ENCODE measurements at regions not wholly inside any gene's neighbourhood (a gene's known extent, or its start where the extent isn't known, plus 50 kb on each side); places are given as distances from the start of the nearest gene placed in this dataset.

GRCh38 chr10:118108194-118109026, 61.7 kb upstream of the RAB11FIP2 start:
- TF ChIP-seq CTCF (IDR thresholded peaks at IDR 0.05; ENCODE audit: low read depth, low read length), result no peak
- H3K4me3 ChIP-seq (ENCODE audit: low read depth, low read length), result no peak overlapping the region

- no peak for TF ChIP-seq CTCF (IDR thresholded peaks at IDR 0.05; ENCODE audit: low read depth, low read length)
- H3K4me3 ChIP-seq (ENCODE audit: low read depth, low read length), result no peak overlapping the region
Measured at GRCh38 chr10:118107541-118107940, 60.8 kb upstream of the RAB11FIP2 start.

GRCh38 chr10:118107040-118107439, 60.3 kb upstream of the RAB11FIP2 start:
- TF ChIP-seq CTCF (IDR thresholded peaks at IDR 0.05; ENCODE audit: low read depth, low read length), result no peak
- no peak overlapping the region for H3K4me3 ChIP-seq (ENCODE audit: low read depth, low read length)

DNA sequence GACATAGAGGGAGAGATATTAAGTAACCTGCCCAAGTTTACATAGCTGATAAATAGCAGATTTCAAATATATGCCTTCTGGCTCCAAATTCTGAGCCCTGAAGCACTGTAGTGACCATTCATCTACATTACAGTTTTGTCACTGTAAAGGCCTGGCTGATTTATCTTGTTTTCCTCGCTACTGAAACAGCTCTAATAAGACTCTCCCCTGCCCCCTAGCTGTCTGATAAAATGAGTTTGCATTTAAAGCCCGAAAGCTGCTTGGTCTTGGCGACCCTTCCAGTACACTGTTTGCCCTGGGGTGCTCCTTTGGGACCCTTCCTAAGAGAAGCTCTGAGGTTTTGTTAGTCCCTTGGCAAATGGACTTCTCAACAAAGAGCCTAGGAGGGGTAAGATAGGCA, 59.7 kb upstream of the RAB11FIP2 start:
- no peak overlapping the region for H3K4me3 ChIP-seq (ENCODE audit: low read depth, low read length)
- TF ChIP-seq CTCF (IDR thresholded peaks at IDR 0.05; ENCODE audit: low read depth, low read length), result no peak

DNA sequence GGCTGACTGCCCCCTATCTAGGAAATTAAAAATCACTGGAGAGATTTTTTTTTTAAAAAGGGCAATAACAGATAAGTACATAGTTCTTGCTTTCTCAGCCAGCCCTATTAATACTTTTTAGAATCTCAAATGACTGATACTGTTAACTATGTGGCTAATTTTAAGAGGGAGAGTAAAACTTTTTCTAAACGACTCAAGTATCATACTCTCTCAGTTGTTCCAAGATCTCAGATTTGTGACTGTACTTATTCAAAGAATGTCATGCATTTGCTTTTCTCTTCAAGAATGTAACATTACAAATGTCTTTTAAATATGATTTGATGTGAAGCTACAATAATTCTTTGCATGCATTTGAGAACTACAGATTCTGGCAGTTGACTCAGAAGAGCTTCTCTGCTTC, 55.4 kb upstream of the RAB11FIP2 start:
- no peak for TF ChIP-seq CTCF (IDR thresholded peaks at IDR 0.05; ENCODE audit: low read depth, low read length)
- H3K4me3 ChIP-seq (ENCODE audit: low read depth, low read length), result no peak overlapping the region

- TF ChIP-seq CTCF (IDR thresholded peaks at IDR 0.05; ENCODE audit: low read depth, low read length), result no peak
Measured at GRCh38 chr10:118101501-118101900, 54.8 kb upstream of the RAB11FIP2 start.

More at GRCh38 chr10:118101501-118101900, 54.8 kb upstream of the RAB11FIP2 start:
- no peak overlapping the region for H3K4me3 ChIP-seq (ENCODE audit: low read depth, low read length)

All from WI38 (cell line).